B cell (primary cell): ENCODE measurements at regions not wholly inside any gene's neighbourhood (a gene's known extent, or its start where the extent isn't known, plus 50 kb on each side); places are given as distances from the start of the nearest gene placed in this dataset.

Source experiments
- EZH2 ChIP-seq: IDR thresholded peaks from 2 replicates; pipeline ENCODE4 v1.6.1; 2012; ENCODE audit warnings: borderline replicate concordance, low read depth, mild to moderate bottlenecking, moderate library complexity, low read length; ENCODE audit not compliant: insufficient read depth, poor library complexity, severe bottlenecking
- TF ChIP-seq, protein P1 (sequence below): fragments of 200-600 bp; IDR thresholded peaks from one replicate; pipeline ENCODE4 v1.8.0; 2022; ENCODE audit warnings: antibody characterized with exemption, mild to moderate bottlenecking

GRCh38 chr12:38601949-38602348 is 285.4 kb downstream of the ALG10B start:
- TF ChIP-seq, protein P1, sequence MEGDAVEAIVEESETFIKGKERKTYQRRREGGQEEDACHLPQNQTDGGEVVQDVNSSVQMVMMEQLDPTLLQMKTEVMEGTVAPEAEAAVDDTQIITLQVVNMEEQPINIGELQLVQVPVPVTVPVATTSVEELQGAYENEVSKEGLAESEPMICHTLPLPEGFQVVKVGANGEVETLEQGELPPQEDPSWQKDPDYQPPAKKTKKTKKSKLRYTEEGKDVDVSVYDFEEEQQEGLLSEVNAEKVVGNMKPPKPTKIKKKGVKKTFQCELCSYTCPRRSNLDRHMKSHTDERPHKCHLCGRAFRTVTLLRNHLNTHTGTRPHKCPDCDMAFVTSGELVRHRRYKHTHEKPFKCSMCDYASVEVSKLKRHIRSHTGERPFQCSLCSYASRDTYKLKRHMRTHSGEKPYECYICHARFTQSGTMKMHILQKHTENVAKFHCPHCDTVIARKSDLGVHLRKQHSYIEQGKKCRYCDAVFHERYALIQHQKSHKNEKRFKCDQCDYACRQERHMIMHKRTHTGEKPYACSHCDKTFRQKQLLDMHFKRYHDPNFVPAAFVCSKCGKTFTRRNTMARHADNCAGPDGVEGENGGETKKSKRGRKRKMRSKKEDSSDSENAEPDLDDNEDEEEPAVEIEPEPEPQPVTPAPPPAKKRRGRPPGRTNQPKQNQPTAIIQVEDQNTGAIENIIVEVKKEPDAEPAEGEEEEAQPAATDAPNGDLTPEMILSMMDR, result no peak
- TF ChIP-seq EZH2, result no peak
